Progenitor cell of endocrine pancreas (in vitro differentiated cells): ENCODE measurements at regions not wholly inside any gene's neighbourhood (a gene's known extent, or its start where the extent isn't known, plus 50 kb on each side); places are given as distances from the start of the nearest gene placed in this dataset.

Source experiments
- DNase-seq: peaks from one replicate; pipeline ENCODE4 v3.0.0; 2021; ENCODE audit warnings: low spot score; ENCODE audit not compliant: unreplicated experiment
- H3K27ac Mint-ChIP-seq: 2 replicates; pipeline ENCODE4 v1.8.0; 2021; ENCODE audit warnings: mild to moderate bottlenecking, moderate library complexity, mixed read lengths
- H3K27me3 Mint-ChIP-seq: 2 replicates; pipeline ENCODE4 v1.8.0; 2021; ENCODE audit warnings: mixed read lengths
- H3K36me3 Mint-ChIP-seq: 2 replicates; pipeline ENCODE4 v1.8.0; 2022; ENCODE audit warnings: mixed read lengths; ENCODE audit not compliant: insufficient read depth
- H3K4me1 Mint-ChIP-seq: 2 replicates; pipeline ENCODE4 v1.8.0; 2021; ENCODE audit warnings: low read depth, mixed read lengths
- H3K4me3 Mint-ChIP-seq: 2 replicates; pipeline ENCODE4 v1.8.0; 2021; ENCODE audit warnings: low read depth, mild to moderate bottlenecking, moderate library complexity, mixed read lengths
- H3K9me3 Mint-ChIP-seq: 2 replicates; pipeline ENCODE4 v1.8.0; 2021; ENCODE audit warnings: low read depth, mixed read lengths
- CTCF ChIP-seq: fragments of 200-600 bp; sonication (generic); IDR thresholded peaks from one replicate; pipeline ENCODE4 v1.5.0; 2021; ENCODE audit warnings: antibody characterized with exemption, mild to moderate bottlenecking; ENCODE audit not compliant: unreplicated experiment

GRCh38 chr2:216925636-216926366 lies 65.9 kb upstream of the TNP1 start:
- H3K27ac Mint-ChIP-seq: no peak overlapping the region
- no peak for DNase-seq
- no peaks in the 10 kb centered on the region for H3K4me1 Mint-ChIP-seq
- no peaks in the 10 kb centered on the region for H3K9me3 Mint-ChIP-seq
- H3K36me3 Mint-ChIP-seq: no peaks in the 10 kb centered on the region
- no peak for TF ChIP-seq CTCF
- no peak overlapping the region for H3K4me3 Mint-ChIP-seq
- peaks cover 11% of the 10 kb centered on the region for H3K27me3 Mint-ChIP-seq

- Mint-ChIP-seq H3K4me3 (no peak overlapping the region), H3K27me3 (peaks cover 11% of the 10 kb centered on the region)
Observed at GRCh38 chr2:216925006-216925405, 65.1 kb upstream of the TNP1 start.

DNA sequence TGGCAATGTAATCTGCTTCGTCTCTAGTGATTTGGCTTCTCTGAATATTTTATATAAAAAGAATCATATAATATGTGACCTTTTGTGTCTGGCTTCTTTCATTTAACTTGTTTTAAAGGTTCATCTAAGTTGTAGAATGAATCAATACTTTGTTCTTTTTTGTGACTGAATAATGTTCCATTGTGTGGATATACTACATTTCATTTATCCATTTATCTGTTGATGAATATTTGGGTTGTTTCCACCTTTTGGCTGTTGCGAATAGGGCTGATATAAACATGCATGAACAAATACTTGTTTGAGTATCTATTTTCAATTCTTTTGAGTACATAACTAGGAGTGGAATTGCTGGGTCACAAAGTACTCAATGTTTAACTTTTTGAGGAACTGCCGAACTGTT lies 63.8 kb upstream of the TNP1 start:
- Mint-ChIP-seq H3K36me3 (no peaks in the 10 kb centered on the region), H3K9me3 (no peaks in the 10 kb centered on the region), H3K27ac (no peak overlapping the region), H3K27me3 (peaks cover 11% of the 10 kb centered on the region), H3K4me1 (no peaks in the 10 kb centered on the region), H3K4me3 (no peak overlapping the region)
- no peak for TF ChIP-seq CTCF
- DNase-seq: no peak

More at GRCh38 chr2:216925006-216925405, 65.1 kb upstream of the TNP1 start:
- Mint-ChIP-seq H3K27ac (no peak overlapping the region), H3K36me3 (no peaks in the 10 kb centered on the region), H3K9me3 (no peaks in the 10 kb centered on the region), H3K4me1 (no peaks in the 10 kb centered on the region)
- DNase-seq: no peak
- no peak for TF ChIP-seq CTCF

DNA sequence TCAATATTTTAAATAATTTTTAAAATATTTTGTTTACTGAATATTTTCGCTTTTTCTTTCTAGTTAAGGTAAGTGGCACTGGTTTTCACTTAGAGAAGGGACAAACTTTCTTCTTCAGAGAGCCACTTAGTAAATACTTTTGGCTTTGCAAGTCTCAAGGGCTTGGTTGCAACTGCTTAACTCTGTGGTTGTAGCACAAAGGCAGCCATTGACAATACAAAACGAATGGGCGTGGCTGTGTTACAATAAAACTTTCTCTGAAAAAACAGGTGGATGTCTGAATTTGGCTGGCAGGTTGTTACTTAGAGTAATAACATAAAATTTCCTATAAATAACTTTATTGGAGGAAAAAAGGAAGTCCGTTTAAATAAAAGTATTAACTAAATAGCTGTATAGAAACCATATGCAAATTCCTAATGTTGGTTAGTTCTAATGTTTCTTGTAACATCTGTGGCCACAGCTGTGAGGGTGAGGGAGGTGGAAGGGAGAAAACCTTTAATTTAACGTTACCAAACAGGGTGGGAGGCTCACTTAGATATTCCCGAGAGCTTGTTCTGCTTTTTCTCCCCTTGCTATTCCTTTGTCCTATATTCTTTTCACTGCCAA lies 62.4 kb upstream of the TNP1 start:
- peaks cover 8% of the 10 kb centered on the region for H3K27me3 Mint-ChIP-seq
- no peak overlapping the region for H3K27ac Mint-ChIP-seq
- no peaks in the 10 kb centered on the region for H3K36me3 Mint-ChIP-seq
- H3K4me1 Mint-ChIP-seq: no peaks in the 10 kb centered on the region
- H3K9me3 Mint-ChIP-seq: no peaks in the 10 kb centered on the region
- no peak overlapping the region for H3K4me3 Mint-ChIP-seq
- TF ChIP-seq CTCF: no peak
- DNase-seq: no peak

DNA sequence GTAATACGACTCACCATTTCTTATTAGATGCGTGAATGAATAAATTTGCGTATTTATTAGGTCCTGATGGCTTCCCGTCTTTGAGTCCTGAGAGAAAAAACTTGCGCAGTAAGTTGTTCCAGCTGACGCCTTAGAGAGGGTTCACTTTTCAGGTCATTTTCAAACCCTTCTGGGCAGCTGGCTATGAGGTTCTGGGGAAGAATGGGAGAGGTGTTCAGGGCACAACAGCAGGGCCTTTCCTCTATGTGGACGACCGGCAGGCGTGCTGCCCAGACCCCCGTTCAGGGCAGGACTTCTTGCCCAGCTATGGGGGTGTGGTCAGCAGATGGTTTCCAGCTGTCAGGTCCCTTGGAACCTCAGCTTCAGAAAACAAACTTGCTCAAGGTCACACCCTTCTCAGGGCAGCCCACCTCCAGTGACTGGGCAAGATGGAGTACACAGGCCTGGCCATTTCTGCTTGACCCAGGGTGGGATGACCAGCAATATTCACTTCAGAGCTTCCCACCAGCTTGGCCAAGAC lies 61.1 kb upstream of the TNP1 start:
- Mint-ChIP-seq H3K27ac (no peak overlapping the region), H3K9me3 (no peaks in the 10 kb centered on the region), H3K4me3 (no peak overlapping the region), H3K4me1 (no peaks in the 10 kb centered on the region), H3K27me3 (peaks cover 3% of the 10 kb centered on the region), H3K36me3 (no peaks in the 10 kb centered on the region)
- DNase-seq: no peak
- TF ChIP-seq CTCF: no peak
